SK-N-MC (cell line): ENCODE measurements at regions not wholly inside any gene's neighbourhood (a gene's known extent, or its start where the extent isn't known, plus 50 kb on each side); places are given as distances from the start of the nearest gene placed in this dataset.

Source experiments
- EZH2 ChIP-seq: fragments of 200-600 bp; sonication (generic); IDR thresholded peaks from one replicate; pipeline ENCODE4 v1.6.1; 2017; ENCODE audit warnings: antibody characterized with exemption
- POLR2AphosphoS5 ChIP-seq: IDR thresholded peaks from 2 replicates; pipeline ENCODE4 v1.6.1; 2012; ENCODE audit warnings: mild to moderate bottlenecking, low read depth, low read length, borderline replicate concordance

DNA sequence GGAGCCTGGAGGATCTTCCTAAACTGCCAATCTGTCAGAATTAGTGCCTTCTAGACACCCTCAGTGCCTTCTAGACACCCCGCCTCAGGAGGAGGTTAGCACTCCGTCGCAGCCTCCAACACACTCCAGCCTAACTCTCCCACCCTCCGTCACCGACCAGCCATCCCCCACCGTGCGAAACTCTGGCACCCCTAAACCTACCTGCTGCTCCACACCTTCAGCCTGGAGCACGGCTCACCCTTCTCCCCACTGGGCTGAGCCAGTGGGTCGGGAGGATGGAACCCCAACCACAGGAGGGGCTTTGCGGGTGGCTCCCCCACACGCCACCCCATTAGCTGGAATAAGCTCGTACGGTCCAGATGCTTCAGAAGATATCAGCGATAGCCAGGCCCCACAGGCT, 468.9 kb upstream of the HS6ST1 start:
- TF ChIP-seq EZH2, result no peak
- no peak for TF ChIP-seq POLR2AphosphoS5
